ENCODE measurements at regions not wholly inside any gene's neighbourhood (a gene's known extent, or its start where the extent isn't known, plus 50 kb on each side); places are given as distances from the start of the nearest gene placed in this dataset.

- peaks cover 4% of the 10 kb centered on the region for H3K9me3 Mint-ChIP-seq
- intact Hi-C loops (cut with micrococcal nuclease): no loop called here
Measured at GRCh38 chr2:51085420-51086068, 53.6 kb upstream of the NRXN1 start.

GRCh38 chr2:51084750-51085149 is 52.8 kb upstream of the NRXN1 start:
- Mint-ChIP-seq H3K27ac (no peak overlapping the region), H3K36me3 (ENCODE audit: low read depth) (no peaks in the 10 kb centered on the region), H3K4me1 (no peaks in the 10 kb centered on the region), H3K9me3 (peaks cover 4% of the 10 kb centered on the region), H3K27me3 (no peaks in the 10 kb centered on the region), H3K4me3 (no peak overlapping the region)
- intact Hi-C loops (cut with micrococcal nuclease): no loop called here
- DNase-seq: no peak

More at GRCh38 chr2:51085420-51086068, 53.6 kb upstream of the NRXN1 start:
- H3K36me3 Mint-ChIP-seq (ENCODE audit: low read depth): no peaks in the 10 kb centered on the region
- no peak for DNase-seq
- H3K4me3 Mint-ChIP-seq: no peak overlapping the region
- H3K4me1 Mint-ChIP-seq: no peaks in the 10 kb centered on the region
- H3K27me3 Mint-ChIP-seq: no peaks in the 10 kb centered on the region
- H3K27ac Mint-ChIP-seq: no peak overlapping the region
